ENCODE measurements at regions not wholly inside any gene's neighbourhood (a gene's known extent, or its start where the extent isn't known, plus 50 kb on each side); places are given as distances from the start of the nearest gene placed in this dataset.

GRCh38 chr14:22432348-22432976 is 156.6 kb downstream of the DAD1 start:
- Histone ChIP-seq H3K4me2 (ENCODE audit: insufficient read depth in 1 of 2, low read depth in 2 of 2, low read length in 2 of 2) (no peak overlapping the region), H3K4me3 (ENCODE audit: extremely low read depth in 1 of 4, insufficient read depth in 2 of 4, low read depth in 3 of 4, low read length in 4 of 4) (no peak overlapping the region), H2BK15ac (ENCODE audit: low read length) (no peak overlapping the region), H4K8ac (ENCODE audit: extremely low read depth, insufficient read depth, low read length) (no peak overlapping the region), H2BK120ac (replicated peaks; ENCODE audit: low read depth, low read length) (no peak overlapping the region), H2BK5ac (ENCODE audit: low read depth, low read length) (no peak overlapping the region), H4K5ac (ENCODE audit: insufficient read length, low read depth, low read length) (no peak overlapping the region), H2AK5ac (ENCODE audit: low read depth, low read length) (no peak overlapping the region), H3K9me3 (ENCODE audit: insufficient read depth in 2 of 2, low read depth in 1 of 2, low read length in 1 of 2) (no peaks in the 10 kb centered on the region), H3K4me1 (replicated peaks in 1 of 4; ENCODE audit: control insufficient read depth in 3 of 4, insufficient read depth in 4 of 4, low read length in 3 of 4) (no peaks in the 10 kb centered on the region), H3K23ac (ENCODE audit: insufficient read length) (no peak overlapping the region), H3K36me3 (ENCODE audit: control insufficient read depth in 2 of 4, insufficient read depth in 4 of 4, low read length in 3 of 4) (no peaks in the 10 kb centered on the region), H2BK20ac (ENCODE audit: low read length) (no peak overlapping the region), H3K23me2 (ENCODE audit: low read depth, low read length) (no peaks in the 10 kb centered on the region), H3K4ac (replicated peaks; ENCODE audit: insufficient read length, low read depth, low read length) (no peak overlapping the region), H3K79me2 (ENCODE audit: control insufficient read depth in 1 of 2, insufficient read depth in 2 of 2, low read length in 2 of 2) (no peaks in the 10 kb centered on the region), H3K56ac (replicated peaks; ENCODE audit: insufficient read length, low read depth, low read length) (no peak overlapping the region), H3K9ac (replicated peaks in 1 of 4; ENCODE audit: extremely low read depth in 1 of 4, low read depth in 3 of 4, low read length in 3 of 4) (no peak overlapping the region), H3K79me1 (ENCODE audit: low read depth, low read length) (no peaks in the 10 kb centered on the region), H4K91ac (replicated peaks; ENCODE audit: insufficient read length, low read length) (no peak overlapping the region), H2BK12ac (ENCODE audit: low read depth, low read length) (no peak overlapping the region), H3K27ac (ENCODE audit: low read depth, low read length) (no peak overlapping the region), H3K18ac (ENCODE audit: extremely low read depth, low read length) (no peak overlapping the region), H2AFZ (ENCODE audit: low read length) (no peak overlapping the region), H3K14ac (ENCODE audit: insufficient read length) (no peak overlapping the region), H4K20me1 (replicated peaks in 1 of 2; ENCODE audit: control insufficient read depth in 1 of 2, insufficient read depth in 2 of 2, low read length in 2 of 2) (no peaks in the 10 kb centered on the region), H3K27me3 (replicated peaks in 1 of 4; ENCODE audit: control insufficient read depth in 3 of 4, extremely low read depth in 1 of 4, insufficient read depth in 3 of 4, low read length in 3 of 4) (no peaks in the 10 kb centered on the region)
- TF ChIP-seq SP2 (IDR thresholded peaks at IDR 0.05; ENCODE audit: low read length): no peak
- POLR2A ChIA-PET (ENCODE audit: partially characterized antibody): no interaction called here
- FAIRE-seq (no peak), DNase-seq (ENCODE audit: low read depth in 1 of 2, low spot score in 2 of 2) (no peak)
- WGBS, 2 experiments (ENCODE audit: extremely low coverage in 1 of 2, insufficient coverage in 1 of 2, insufficient read length in 1 of 2, insufficient replicate concordance in 2 of 2, low coverage in 1 of 2, low lambda C conversion rate in 2 of 2, missing lambda C conversion rate in 1 of 2): 89% methylated on average over 4 of the region's 4 CpGs; no CpG with 5 or more reads in 1 of the 2 experiments
- CTCF ChIA-PET (ENCODE audit: partially characterized antibody): interaction anchor here (0.7 to 1.5 kb wide), 11 partner anchors 11 to 301 kb away, joined by 3 to 6 read pairs (median 4); no protein-coding TSS in a partner anchor
